ENCODE measurements at regions not wholly inside any gene's neighbourhood (a gene's known extent, or its start where the extent isn't known, plus 50 kb on each side); places are given as distances from the start of the nearest gene placed in this dataset.

DNA sequence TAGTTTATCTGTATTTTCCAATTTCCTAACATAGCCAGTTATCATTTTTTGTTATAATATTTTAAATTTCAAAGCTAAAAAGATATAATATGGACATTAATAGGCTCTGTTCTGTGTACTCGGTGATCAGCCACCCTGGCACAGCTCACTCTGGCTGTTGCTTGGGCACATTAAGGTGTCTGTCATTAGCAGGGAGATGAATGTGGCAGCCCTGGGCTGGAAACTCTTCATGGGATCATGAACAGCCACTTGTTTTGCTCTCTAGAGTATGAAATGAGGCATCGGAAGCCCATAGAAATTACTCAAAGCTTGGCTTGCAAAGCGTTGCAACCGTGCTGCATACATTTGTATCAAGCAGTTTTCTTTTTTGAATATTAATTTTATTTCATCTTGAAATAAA, 233.2 kb downstream of the DACT1 start:
- no peaks in the 10 kb centered on the region for H3K27me3 Mint-ChIP-seq (ENCODE audit: low read depth)
- TF ChIP-seq, protein P1, sequence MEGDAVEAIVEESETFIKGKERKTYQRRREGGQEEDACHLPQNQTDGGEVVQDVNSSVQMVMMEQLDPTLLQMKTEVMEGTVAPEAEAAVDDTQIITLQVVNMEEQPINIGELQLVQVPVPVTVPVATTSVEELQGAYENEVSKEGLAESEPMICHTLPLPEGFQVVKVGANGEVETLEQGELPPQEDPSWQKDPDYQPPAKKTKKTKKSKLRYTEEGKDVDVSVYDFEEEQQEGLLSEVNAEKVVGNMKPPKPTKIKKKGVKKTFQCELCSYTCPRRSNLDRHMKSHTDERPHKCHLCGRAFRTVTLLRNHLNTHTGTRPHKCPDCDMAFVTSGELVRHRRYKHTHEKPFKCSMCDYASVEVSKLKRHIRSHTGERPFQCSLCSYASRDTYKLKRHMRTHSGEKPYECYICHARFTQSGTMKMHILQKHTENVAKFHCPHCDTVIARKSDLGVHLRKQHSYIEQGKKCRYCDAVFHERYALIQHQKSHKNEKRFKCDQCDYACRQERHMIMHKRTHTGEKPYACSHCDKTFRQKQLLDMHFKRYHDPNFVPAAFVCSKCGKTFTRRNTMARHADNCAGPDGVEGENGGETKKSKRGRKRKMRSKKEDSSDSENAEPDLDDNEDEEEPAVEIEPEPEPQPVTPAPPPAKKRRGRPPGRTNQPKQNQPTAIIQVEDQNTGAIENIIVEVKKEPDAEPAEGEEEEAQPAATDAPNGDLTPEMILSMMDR (IDR thresholded peaks at IDR 0.05; ENCODE audit: unreplicated experiment in 3 of 3) = no peak

DNA sequence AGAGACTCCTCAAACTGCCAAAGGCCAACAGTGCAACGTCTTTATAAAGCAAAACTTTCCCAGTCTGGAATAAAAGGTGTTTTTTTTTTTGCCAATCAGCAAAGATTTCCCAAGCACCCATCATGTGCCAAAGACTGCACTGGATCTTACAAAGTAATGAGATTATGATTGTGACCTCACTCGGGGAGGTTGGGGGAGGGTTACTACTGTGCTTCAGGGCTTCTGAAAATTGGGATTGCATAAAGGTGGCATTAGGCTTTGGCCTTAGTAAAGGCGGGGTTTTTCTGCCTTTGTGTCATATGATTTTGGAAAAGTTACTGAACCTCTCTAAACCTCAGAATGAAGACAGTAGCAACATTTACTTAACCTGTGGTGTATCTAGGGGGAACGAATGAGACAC, 233.8 kb downstream of the DACT1 start:
- TF ChIP-seq, protein P1 (IDR thresholded peaks at IDR 0.05; ENCODE audit: unreplicated experiment in 3 of 3) = no peak
- no peaks in the 10 kb centered on the region for H3K36me3 Mint-ChIP-seq (ENCODE audit: low read depth)
- peak overlapping the region in 2 of 3 experiments; percentile 53 to 96 for H3K27ac Mint-ChIP-seq
- no peaks in the 10 kb centered on the region for H3K27me3 Mint-ChIP-seq (ENCODE audit: low read depth)
- no peak overlapping the region for H3K4me3 Mint-ChIP-seq
- H3K9me3 Mint-ChIP-seq = no peaks in the 10 kb centered on the region
- peaks cover 33% of the 10 kb centered on the region for H3K4me1 Mint-ChIP-seq

More for the DNA sequence above, 233.2 kb downstream of the DACT1 start:
- Mint-ChIP-seq H3K9me3 (no peaks in the 10 kb centered on the region), H3K4me3 (no peak overlapping the region), H3K36me3 (ENCODE audit: low read depth) (no peaks in the 10 kb centered on the region), H3K27ac (peak overlapping the region in 2 of 3 experiments; percentile 49 to 96), H3K4me1 (peaks cover 39% of the 10 kb centered on the region)

DNA sequence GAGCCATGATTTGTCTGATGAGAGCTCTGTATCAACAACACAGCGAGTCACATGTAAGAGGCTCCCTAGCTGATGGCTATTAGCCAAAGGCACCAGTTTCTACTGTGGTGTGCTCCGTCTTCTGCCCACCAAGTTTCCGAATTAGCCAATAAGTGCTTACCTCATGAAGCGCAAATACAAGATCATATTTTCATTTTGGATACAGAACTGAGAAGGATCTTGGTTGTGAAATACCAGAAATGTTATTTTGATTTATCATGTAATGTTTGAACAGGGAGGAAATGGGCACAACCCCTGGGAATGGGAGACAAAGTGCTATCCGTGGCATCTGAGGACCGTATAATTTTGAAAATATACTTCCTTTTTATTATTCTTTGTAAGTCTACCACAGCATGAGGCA, 234.3 kb downstream of the DACT1 start:
- TF ChIP-seq, protein P1 (IDR thresholded peaks at IDR 0.05; ENCODE audit: unreplicated experiment in 3 of 3) = no peak
- Mint-ChIP-seq H3K4me1 (peaks cover 32% of the 10 kb centered on the region), H3K36me3 (ENCODE audit: low read depth) (no peaks in the 10 kb centered on the region), H3K4me3 (no peak overlapping the region), H3K27ac (peak overlapping the region in 2 of 3 experiments; percentile 30 to 96), H3K9me3 (no peaks in the 10 kb centered on the region), H3K27me3 (ENCODE audit: low read depth) (peaks cover 4% of the 10 kb centered on the region)

DNA sequence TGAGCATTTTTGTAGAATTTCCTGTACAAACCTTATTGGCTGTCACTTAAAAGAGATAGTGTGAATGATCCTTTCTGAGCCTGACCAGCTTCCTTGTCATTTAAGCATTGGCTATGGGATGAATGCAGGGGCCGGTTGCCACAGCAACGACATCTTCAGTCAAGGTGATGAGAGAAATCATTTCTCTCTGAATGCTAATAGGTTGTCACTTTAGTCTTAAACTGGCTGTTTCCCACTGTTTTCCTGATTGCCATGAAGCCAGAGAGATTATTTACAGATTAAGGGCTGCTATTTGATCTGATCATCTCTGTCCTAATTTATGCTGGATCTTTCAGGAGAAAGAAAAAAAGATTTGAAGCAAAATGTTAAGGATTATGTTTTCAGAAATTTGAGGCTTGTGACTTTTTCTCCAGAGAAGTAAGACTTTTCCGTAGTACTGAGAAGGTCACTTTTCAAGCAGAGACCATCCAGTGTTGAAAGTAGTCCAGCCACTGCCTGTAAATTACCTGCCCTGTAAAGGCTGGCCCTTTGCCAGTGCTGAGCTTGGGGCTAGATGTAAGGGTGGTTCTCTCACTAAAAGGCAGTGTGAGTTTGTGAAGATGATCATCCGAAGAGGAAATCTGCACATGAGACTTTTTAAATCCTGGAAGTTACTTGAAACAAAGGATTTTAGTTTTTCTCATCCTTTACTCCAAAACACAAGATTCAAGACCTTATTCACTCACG, 235.6 kb downstream of the DACT1 start:
- TF ChIP-seq, protein P1 (IDR thresholded peaks at IDR 0.05; ENCODE audit: unreplicated experiment in 3 of 3) = no peak
- Mint-ChIP-seq H3K27ac (peak overlapping the region; percentile 72 to 96 (median 95)), H3K9me3 (no peaks in the 10 kb centered on the region), H3K4me3 (no peak overlapping the region), H3K27me3 (ENCODE audit: low read depth) (peaks cover 4% of the 10 kb centered on the region), H3K36me3 (ENCODE audit: low read depth) (no peaks in the 10 kb centered on the region), H3K4me1 (peaks cover 32% of the 10 kb centered on the region)

DNA sequence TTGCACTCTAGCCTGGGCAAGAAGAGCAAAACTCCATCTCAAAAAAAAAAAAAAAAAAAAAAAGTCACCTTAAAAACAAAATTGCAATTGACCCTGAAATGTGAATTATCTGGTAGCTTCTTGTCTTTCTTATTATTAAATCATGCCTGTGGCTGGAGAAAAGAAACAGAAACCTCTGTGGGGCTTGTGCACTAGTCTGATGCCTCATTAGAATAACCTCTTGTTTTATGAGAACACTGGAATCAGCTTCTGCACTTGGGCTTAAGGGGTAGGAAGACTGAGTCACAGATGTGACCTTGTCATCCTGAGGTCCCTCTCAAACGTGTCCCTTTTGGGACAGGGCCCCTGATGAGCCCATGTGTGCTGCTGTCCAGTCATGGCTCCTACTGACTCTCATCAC, 237.9 kb downstream of the DACT1 start:
- H3K27me3 Mint-ChIP-seq (ENCODE audit: low read depth) = peaks cover 4% of the 10 kb centered on the region
- TF ChIP-seq, protein P1 (IDR thresholded peaks at IDR 0.05; ENCODE audit: unreplicated experiment in 3 of 3) = no peak
- no peak overlapping the region for H3K4me3 Mint-ChIP-seq
- no peaks in the 10 kb centered on the region for H3K9me3 Mint-ChIP-seq
- peaks cover 34% of the 10 kb centered on the region for H3K4me1 Mint-ChIP-seq
- H3K36me3 Mint-ChIP-seq (ENCODE audit: low read depth) = no peaks in the 10 kb centered on the region
- peak overlapping the region in 1 of 3 experiments; percentile 49 for H3K27ac Mint-ChIP-seq

DNA sequence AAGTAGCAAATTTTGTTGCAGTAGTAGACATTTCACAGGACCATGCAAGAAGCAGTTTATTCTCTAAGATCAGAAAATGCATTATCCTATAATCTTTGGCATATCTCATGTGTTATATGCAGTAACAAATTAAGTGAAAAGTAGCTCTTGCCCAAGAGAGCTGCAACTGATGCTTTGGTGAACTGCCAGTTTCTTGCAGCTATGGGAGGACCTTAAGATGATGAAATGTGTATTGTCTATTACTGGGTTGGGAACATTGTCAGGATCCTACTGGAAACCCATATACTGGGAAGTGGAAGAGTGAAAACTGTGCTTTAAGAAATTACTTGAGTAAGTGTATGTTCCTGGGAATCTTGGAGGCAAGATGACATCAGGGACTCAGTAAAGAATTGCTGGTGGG, 238.8 kb downstream of the DACT1 start:
- H3K9me3 Mint-ChIP-seq = no peaks in the 10 kb centered on the region
- H3K36me3 Mint-ChIP-seq (ENCODE audit: low read depth) = no peaks in the 10 kb centered on the region
- H3K4me1 Mint-ChIP-seq = peaks cover 31% of the 10 kb centered on the region
- no peak overlapping the region for H3K4me3 Mint-ChIP-seq
- peaks cover 8% of the 10 kb centered on the region for H3K27me3 Mint-ChIP-seq (ENCODE audit: low read depth)
- TF ChIP-seq, protein P1 (IDR thresholded peaks at IDR 0.05; ENCODE audit: unreplicated experiment in 3 of 3) = no peak
- H3K27ac Mint-ChIP-seq = no peak overlapping the region
